HCT116 (cell line): ENCODE measurements at regions not wholly inside any gene's neighbourhood (a gene's known extent, or its start where the extent isn't known, plus 50 kb on each side); places are given as distances from the start of the nearest gene placed in this dataset.

Experiments used
- ATAC-seq: fragments of 200-7000 bp; cut with Tn5 transposase; 2 replicates; pipeline ENCODE4 v1.9.1; 2020; ENCODE audit warnings: mild to moderate bottlenecking, moderate library complexity
- BruUV-seq: library from RNA; stranded (reverse); fragments of 400-500 nt; replicated peaks from 2 replicates; lab custom pipeline; 2021; lab: Mats Ljungman, UMichigan
- CTCF ChIA-PET: fragments of 300-600 bp; sonication (Branson Sonifier 250); formaldehyde crosslinking; loops from one replicate; lab custom pipeline; 2021; ENCODE audit warnings: antibody characterized with exemption; lab: Charles Lee
- POLR2A ChIA-PET: fragments of 300-600, 350-600 bp; sonication (Branson Sonifier 250); formaldehyde crosslinking; loops from one replicate; lab custom pipeline; 2021; ENCODE audit warnings: antibody characterized with exemption; lab: Charles Lee
- RAD21 ChIA-PET, 2 experiments: fragments of 300-600 bp; sonication (Branson Sonifier 250); formaldehyde crosslinking; loops; one replicate each; lab custom pipeline; 2023; ENCODE audit warnings: low total read pairs in 2 of 2; ENCODE audit not compliant: uncharacterized antibody in 2 of 2, unreplicated experiment in 2 of 2, low non-redundant PET in 1 of 2; lab: Charles Lee
- DNase-seq: peaks from one replicate; pipeline ENCODE4 v3.0.0-alpha.2; 2010; ENCODE audit warnings: low read depth, low spot score
- H2AFZ ChIP-seq: fragments of 200-600 bp; shearing (Covaris generic), sonication (generic); 2 replicates; pipeline ENCODE4 v1.6.1; 2017; ENCODE audit warnings: low read depth, mixed run types, mixed read lengths, antibody characterized with exemption, low read length; ENCODE audit not compliant: poor library complexity, severe bottlenecking
- H3K27ac ChIP-seq: 2 replicates; pipeline ENCODE4 v1.5.1; 2012; ENCODE audit warnings: low read depth, low read length
- H3K27me3 ChIP-seq: fragments of 200-600 bp; sonication (generic); 2 replicates; pipeline ENCODE4 v1.6.1; 2016; ENCODE audit warnings: mixed run types, low read length, mixed read lengths; ENCODE audit not compliant: insufficient read depth
- H3K36me3 ChIP-seq, 2 experiments: fragments of 200-500 bp in 1 of 2; fragments of 200-600 bp in 1 of 2; sonication (Bioruptor generic) in 1 of 2; sonication (generic) in 1 of 2; 2 replicates each; pipeline versions ENCODE4 v1.5.1 to v1.6.1; 2014 to 2016; ENCODE audit warnings: low read length in 2 of 2, inconsistent platforms in 1 of 2, mixed read lengths in 1 of 2, mixed run types in 1 of 2; ENCODE audit not compliant: insufficient read depth in 2 of 2, control insufficient read depth in 1 of 2
- H3K4me1 ChIP-seq, 2 experiments: fragments of 200-600 bp in 1 of 2; sonication (generic) in 1 of 2; 2 replicates each; pipeline versions ENCODE4 v1.5.1 to v1.6.1; 2012 to 2017; ENCODE audit warnings: low read length in 2 of 2, inconsistent platforms in 1 of 2, mild to moderate bottlenecking in 1 of 2, mixed read lengths in 1 of 2, mixed run types in 1 of 2, moderate library complexity in 1 of 2; ENCODE audit not compliant: insufficient read depth in 2 of 2, control insufficient read depth in 1 of 2
- H3K4me2 ChIP-seq: fragments of 200-600 bp; sonication (generic); 2 replicates; pipeline ENCODE4 v1.6.1; 2017; ENCODE audit warnings: mixed run types, low read length, mixed read lengths
- H3K4me3 ChIP-seq, 2 experiments: fragments of 200-600 bp in 1 of 2; sonication (generic) in 1 of 2; replicated peaks in 1 of 2; 2 replicates each; pipeline ENCODE4 v1.5.1; 2011 to 2016; ENCODE audit warnings: low read length in 2 of 2, control low read depth in 1 of 2, low read depth in 1 of 2, mild to moderate bottlenecking in 1 of 2, mixed read lengths in 1 of 2, mixed run types in 1 of 2
- H3K79me2 ChIP-seq: fragments of 200-600 bp; sonication (generic); 2 replicates; pipeline ENCODE4 v1.6.1; 2017; ENCODE audit warnings: mild to moderate bottlenecking, mixed run types, low read length, moderate library complexity, mixed read lengths; ENCODE audit not compliant: insufficient read depth
- H3K9ac ChIP-seq: fragments of 200-600 bp; sonication (generic); 2 replicates; pipeline ENCODE4 v1.6.1; 2016; ENCODE audit warnings: low read length, mixed read lengths
- H3K9me2 ChIP-seq: fragments of 200-600 bp; sonication (generic), shearing (Covaris generic); 2 replicates; pipeline ENCODE4 v1.6.1; 2017; ENCODE audit warnings: mixed run types, mild to moderate bottlenecking, moderate library complexity; ENCODE audit not compliant: insufficient read depth
- H3K9me3 ChIP-seq, 2 experiments: fragments of 200-500 bp in 1 of 2; fragments of 200-600 bp in 1 of 2; sonication (Bioruptor generic) in 1 of 2; sonication (generic) in 1 of 2; 2 replicates each; pipeline ENCODE4 v1.6.1; 2014 to 2017; ENCODE audit warnings: low read length in 2 of 2, mixed read lengths in 2 of 2, inconsistent platforms in 1 of 2, low read depth in 1 of 2, mild to moderate bottlenecking in 1 of 2, mixed run types in 1 of 2, moderate library complexity in 1 of 2; ENCODE audit not compliant: control insufficient read depth in 1 of 2, insufficient read depth in 1 of 2
- H4K20me1 ChIP-seq: fragments of 200-600 bp; sonication (generic), shearing (Covaris generic); 2 replicates; pipeline ENCODE4 v1.6.1; 2017; ENCODE audit warnings: mixed run types, mild to moderate bottlenecking, moderate library complexity; ENCODE audit not compliant: insufficient read depth
- CEBPB ChIP-seq: IDR thresholded peaks from 2 replicates; pipeline ENCODE4 v1.6.1; 2012; ENCODE audit warnings: low read depth
- ELF1 ChIP-seq: IDR thresholded peaks from 2 replicates; pipeline ENCODE4 v1.6.1; 2012; ENCODE audit warnings: low read depth, borderline replicate concordance
- POLR2A ChIP-seq: IDR thresholded peaks from 2 replicates; pipeline ENCODE4 v1.7.0; 2011; ENCODE audit warnings: borderline replicate concordance; ENCODE audit not compliant: insufficient read depth, insufficient read length; ENCODE audit errors: extremely low read depth
- POLR2AphosphoS5 ChIP-seq: IDR thresholded peaks from 2 replicates; pipeline ENCODE4 v1.6.1; 2011; ENCODE audit warnings: mild to moderate bottlenecking, low read depth, low read length, moderate library complexity
- RAD21 ChIP-seq: IDR thresholded peaks from 2 replicates; pipeline ENCODE4 v1.6.1; 2012; ENCODE audit warnings: low read depth, mild to moderate bottlenecking
- SP1 ChIP-seq: IDR thresholded peaks from 2 replicates; pipeline ENCODE4 v1.6.1; 2012; ENCODE audit warnings: low read depth
- YY1 ChIP-seq: IDR thresholded peaks from 2 replicates; pipeline ENCODE4 v1.6.1; 2011; ENCODE audit warnings: low read length, low read depth, moderate library complexity, mild to moderate bottlenecking; ENCODE audit not compliant: insufficient replicate concordance; ENCODE audit errors: extremely low read depth
- intact Hi-C: fragments of 100-400 bp; cut with micrococcal nuclease; formaldehyde crosslinking; loops from 2 replicates; pipeline ENCODE4 v1.10.0; 2022
- TF ChIP-seq, protein P1 (sequence below): IDR thresholded peaks from 2 replicates; pipeline ENCODE4 v1.6.1; 2012
- TF ChIP-seq, protein P2 (sequence below): IDR thresholded peaks from 2 replicates; pipeline ENCODE4 v1.6.1; 2011; ENCODE audit warnings: mild to moderate bottlenecking, low read length, moderate library complexity; ENCODE audit not compliant: insufficient replicate concordance; ENCODE audit errors: extremely low read depth
- TF ChIP-seq, protein P3 (sequence below): IDR thresholded peaks from 2 replicates; pipeline ENCODE4 v1.6.1; 2012; ENCODE audit warnings: low read depth

DNA sequence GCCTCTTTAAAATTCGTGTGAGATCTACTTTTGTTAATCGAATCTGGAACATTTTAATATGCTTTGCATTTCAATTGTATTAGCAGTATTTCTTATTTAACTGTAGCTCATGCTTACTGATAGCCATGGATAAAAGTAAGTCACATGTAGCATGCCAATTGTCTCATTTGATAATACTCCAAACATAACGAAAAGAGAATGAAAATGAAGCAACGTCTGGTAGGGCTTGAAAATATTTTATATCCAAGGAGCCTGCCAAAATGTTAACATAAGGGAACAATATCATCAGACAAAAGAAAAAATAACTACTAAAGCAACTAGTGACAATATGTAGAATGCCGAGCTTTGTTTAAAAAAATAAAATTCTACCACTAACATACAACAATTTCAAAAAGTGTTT is 94.1 kb upstream of the MID1 start:
- CTCF ChIA-PET = no interaction called here
- H4K20me1 ChIP-seq = no peaks in the 10 kb centered on the region
- H3K4me3 ChIP-seq = no peak overlapping the region
- ATAC-seq = no peak
- POLR2A ChIA-PET = no interaction called here
- intact Hi-C loops = no loop called here
- H2AFZ ChIP-seq = no peak overlapping the region
- H3K36me3 ChIP-seq = no peaks in the 10 kb centered on the region
- TF ChIP-seq ELF1 = no peak
- TF ChIP-seq CEBPB = no peak
- TF ChIP-seq, protein P1, sequence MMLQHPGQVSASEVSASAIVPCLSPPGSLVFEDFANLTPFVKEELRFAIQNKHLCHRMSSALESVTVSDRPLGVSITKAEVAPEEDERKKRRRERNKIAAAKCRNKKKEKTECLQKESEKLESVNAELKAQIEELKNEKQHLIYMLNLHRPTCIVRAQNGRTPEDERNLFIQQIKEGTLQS = no peak
- no peak for TF ChIP-seq YY1
- TF ChIP-seq, protein P2, sequence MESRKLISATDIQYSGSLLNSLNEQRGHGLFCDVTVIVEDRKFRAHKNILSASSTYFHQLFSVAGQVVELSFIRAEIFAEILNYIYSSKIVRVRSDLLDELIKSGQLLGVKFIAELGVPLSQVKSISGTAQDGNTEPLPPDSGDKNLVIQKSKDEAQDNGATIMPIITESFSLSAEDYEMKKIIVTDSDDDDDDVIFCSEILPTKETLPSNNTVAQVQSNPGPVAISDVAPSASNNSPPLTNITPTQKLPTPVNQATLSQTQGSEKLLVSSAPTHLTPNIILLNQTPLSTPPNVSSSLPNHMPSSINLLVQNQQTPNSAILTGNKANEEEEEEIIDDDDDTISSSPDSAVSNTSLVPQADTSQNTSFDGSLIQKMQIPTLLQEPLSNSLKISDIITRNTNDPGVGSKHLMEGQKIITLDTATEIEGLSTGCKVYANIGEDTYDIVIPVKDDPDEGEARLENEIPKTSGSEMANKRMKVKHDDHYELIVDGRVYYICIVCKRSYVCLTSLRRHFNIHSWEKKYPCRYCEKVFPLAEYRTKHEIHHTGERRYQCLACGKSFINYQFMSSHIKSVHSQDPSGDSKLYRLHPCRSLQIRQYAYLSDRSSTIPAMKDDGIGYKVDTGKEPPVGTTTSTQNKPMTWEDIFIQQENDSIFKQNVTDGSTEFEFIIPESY = no peak
- H3K4me1 ChIP-seq = no peaks in the 10 kb centered on the region
- no TSS peak for BruUV-seq
- no peak overlapping the region for H3K9ac ChIP-seq
- RAD21 ChIA-PET = no interaction called here
- H3K27ac ChIP-seq = no peak overlapping the region
- no peak for DNase-seq
- no peaks in the 10 kb centered on the region for H3K79me2 ChIP-seq
- no peak overlapping the region for H3K4me2 ChIP-seq
- no peaks in the 10 kb centered on the region for H3K9me2 ChIP-seq
- H3K9me3 ChIP-seq = no peaks in the 10 kb centered on the region
- no peaks in the 10 kb centered on the region for H3K27me3 ChIP-seq

DNA sequence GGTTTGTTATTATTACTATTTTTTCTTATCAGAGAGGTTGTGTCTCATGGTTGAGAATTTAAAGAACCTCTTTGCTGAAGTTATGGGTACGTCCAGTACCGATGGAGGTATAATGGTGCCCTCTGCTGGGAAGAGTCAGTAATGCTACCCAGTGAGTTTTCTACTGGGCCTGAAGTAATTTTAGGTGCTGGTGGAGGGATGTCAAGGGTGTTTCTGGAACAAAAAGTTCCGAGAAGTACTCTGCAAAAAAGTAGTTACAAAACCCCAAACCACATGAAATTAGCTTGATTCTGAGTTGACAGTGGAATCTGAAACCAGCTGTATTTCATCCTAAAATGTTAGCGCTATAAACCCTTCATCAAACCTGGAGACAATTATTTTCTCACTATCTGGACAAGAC is 102.5 kb upstream of the MID1 start:
- no peak overlapping the region for H3K27ac ChIP-seq
- POLR2A ChIA-PET = no interaction called here
- TF ChIP-seq POLR2AphosphoS5 (no peak), YY1 (no peak), SP1 (no peak), RAD21 (peak; percentile 64), POLR2A (no peak)
- TF ChIP-seq, protein P3, sequence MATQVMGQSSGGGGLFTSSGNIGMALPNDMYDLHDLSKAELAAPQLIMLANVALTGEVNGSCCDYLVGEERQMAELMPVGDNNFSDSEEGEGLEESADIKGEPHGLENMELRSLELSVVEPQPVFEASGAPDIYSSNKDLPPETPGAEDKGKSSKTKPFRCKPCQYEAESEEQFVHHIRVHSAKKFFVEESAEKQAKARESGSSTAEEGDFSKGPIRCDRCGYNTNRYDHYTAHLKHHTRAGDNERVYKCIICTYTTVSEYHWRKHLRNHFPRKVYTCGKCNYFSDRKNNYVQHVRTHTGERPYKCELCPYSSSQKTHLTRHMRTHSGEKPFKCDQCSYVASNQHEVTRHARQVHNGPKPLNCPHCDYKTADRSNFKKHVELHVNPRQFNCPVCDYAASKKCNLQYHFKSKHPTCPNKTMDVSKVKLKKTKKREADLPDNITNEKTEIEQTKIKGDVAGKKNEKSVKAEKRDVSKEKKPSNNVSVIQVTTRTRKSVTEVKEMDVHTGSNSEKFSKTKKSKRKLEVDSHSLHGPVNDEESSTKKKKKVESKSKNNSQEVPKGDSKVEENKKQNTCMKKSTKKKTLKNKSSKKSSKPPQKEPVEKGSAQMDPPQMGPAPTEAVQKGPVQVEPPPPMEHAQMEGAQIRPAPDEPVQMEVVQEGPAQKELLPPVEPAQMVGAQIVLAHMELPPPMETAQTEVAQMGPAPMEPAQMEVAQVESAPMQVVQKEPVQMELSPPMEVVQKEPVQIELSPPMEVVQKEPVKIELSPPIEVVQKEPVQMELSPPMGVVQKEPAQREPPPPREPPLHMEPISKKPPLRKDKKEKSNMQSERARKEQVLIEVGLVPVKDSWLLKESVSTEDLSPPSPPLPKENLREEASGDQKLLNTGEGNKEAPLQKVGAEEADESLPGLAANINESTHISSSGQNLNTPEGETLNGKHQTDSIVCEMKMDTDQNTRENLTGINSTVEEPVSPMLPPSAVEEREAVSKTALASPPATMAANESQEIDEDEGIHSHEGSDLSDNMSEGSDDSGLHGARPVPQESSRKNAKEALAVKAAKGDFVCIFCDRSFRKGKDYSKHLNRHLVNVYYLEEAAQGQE = no peak
- TF ChIP-seq, protein P2 = no peak

More for the DNA sequence above, 102.5 kb upstream of the MID1 start:
- H3K36me3 ChIP-seq = no peaks in the 10 kb centered on the region
- intact Hi-C loops = loop anchor here (1.0 to 10.0 kb wide), 2 partner anchors 382 to 533 kb away; no protein-coding TSS in a partner anchor
- H3K9me2 ChIP-seq = no peaks in the 10 kb centered on the region
- H3K4me1 ChIP-seq = no peaks in the 10 kb centered on the region
- ChIA-PET RAD21 (no interaction called here), CTCF (interaction anchor here (4.5 kb wide), 1 partner anchor 532 kb away, joined by 33 read pairs; no protein-coding TSS in a partner anchor)
- BruUV-seq = no TSS peak
- no peak overlapping the region for H3K4me2 ChIP-seq
- peak; percentile 84 for ATAC-seq
- no peak overlapping the region for H2AFZ ChIP-seq
- no peak overlapping the region for H3K4me3 ChIP-seq
- H3K9ac ChIP-seq = no peak overlapping the region
- H3K27me3 ChIP-seq = no peaks in the 10 kb centered on the region
- no peaks in the 10 kb centered on the region for H3K79me2 ChIP-seq
- peak; percentile 10 for DNase-seq
- no peaks in the 10 kb centered on the region for H4K20me1 ChIP-seq
- no peaks in the 10 kb centered on the region for H3K9me3 ChIP-seq
